GM12873 (cell line): ENCODE measurements at regions not wholly inside any gene's neighbourhood (a gene's known extent, or its start where the extent isn't known, plus 50 kb on each side); places are given as distances from the start of the nearest gene placed in this dataset.

Experiments
- TF ChIP-seq, protein P1 (sequence below): IDR thresholded peaks from 2 replicates; pipeline ENCODE4 v1.5.1; 2012; ENCODE audit warnings: low read depth, mild to moderate bottlenecking, moderate library complexity, low read length, control low read depth; ENCODE audit not compliant: insufficient read depth; ENCODE audit errors: missing control alignments

- TF ChIP-seq, protein P1, sequence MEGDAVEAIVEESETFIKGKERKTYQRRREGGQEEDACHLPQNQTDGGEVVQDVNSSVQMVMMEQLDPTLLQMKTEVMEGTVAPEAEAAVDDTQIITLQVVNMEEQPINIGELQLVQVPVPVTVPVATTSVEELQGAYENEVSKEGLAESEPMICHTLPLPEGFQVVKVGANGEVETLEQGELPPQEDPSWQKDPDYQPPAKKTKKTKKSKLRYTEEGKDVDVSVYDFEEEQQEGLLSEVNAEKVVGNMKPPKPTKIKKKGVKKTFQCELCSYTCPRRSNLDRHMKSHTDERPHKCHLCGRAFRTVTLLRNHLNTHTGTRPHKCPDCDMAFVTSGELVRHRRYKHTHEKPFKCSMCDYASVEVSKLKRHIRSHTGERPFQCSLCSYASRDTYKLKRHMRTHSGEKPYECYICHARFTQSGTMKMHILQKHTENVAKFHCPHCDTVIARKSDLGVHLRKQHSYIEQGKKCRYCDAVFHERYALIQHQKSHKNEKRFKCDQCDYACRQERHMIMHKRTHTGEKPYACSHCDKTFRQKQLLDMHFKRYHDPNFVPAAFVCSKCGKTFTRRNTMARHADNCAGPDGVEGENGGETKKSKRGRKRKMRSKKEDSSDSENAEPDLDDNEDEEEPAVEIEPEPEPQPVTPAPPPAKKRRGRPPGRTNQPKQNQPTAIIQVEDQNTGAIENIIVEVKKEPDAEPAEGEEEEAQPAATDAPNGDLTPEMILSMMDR: no peak
Measured at GRCh38 chr4:173936861-173937260, 346.6 kb downstream of the FBXO8 start.

DNA sequence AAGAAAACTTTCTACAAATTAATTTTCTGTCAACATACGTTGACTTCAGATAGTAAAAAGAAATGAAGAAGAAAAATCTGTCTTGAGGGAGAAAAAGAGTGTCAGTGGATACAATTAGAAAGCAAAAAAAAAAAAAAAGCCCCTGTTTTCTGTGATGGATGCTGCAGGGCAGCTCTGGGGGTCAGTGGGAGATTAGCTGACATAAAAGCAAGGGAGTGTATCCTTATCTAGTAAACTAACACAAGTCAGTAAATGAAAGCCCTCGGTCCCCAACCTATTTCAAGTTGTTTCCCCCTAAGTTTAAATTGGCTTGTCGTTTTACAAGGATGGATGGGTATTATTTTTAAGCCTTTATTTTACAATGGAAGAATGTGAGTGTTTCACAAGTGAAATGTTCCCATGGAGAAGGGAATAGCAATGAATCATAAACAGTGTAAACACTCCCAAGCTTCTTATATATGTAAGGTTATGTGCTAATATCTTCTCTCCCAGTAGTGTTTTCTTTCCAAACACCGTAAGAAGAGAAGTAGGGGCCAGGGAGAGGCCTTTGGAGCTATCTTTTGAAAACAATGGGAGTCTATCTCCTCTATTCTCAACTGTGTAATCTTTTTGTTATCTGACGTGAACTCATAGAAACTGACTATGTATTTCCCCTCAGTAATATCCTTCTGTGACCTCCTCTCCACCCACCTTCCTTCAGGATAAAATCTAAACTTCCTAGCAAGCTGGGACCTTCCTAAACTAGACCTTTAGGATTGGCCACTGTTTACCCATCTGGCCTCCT lies 347.7 kb downstream of the FBXO8 start:
- TF ChIP-seq, protein P1: no peak

GRCh38 chr4:173934933-173935620 lies 348.4 kb downstream of the FBXO8 start:
- TF ChIP-seq, protein P1: no peak

- TF ChIP-seq, protein P1: no peak
Measured at GRCh38 chr4:173934201-173934600, 349.3 kb downstream of the FBXO8 start.

DNA sequence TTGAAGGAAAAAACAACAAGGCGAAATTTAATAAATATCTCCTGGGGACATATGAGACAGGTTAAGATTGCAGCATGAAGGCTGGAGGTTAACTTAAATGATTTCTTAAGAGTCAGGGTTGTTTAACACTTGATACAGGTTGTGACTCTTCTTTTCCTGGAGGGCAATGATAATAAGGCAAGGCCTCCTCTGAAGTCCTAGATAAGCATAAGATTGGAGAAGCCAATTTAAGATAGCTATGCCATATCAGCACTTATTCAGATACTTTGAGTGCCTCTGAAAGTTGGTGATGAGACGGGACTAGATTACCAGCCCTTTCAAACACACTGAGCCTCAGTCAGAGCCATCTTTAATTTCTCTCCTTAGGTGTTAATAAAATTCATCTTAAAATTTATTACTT lies 350.8 kb downstream of the FBXO8 start:
- TF ChIP-seq, protein P1: no peak

GRCh38 chr4:173930329-173930967 lies 353.0 kb downstream of the FBXO8 start:
- TF ChIP-seq, protein P1: no peak

GRCh38 chr4:173929921-173930320 lies 353.5 kb downstream of the FBXO8 start:
- TF ChIP-seq, protein P1: no peak
